ENCODE measurements at regions not wholly inside any gene's neighbourhood (a gene's known extent, or its start where the extent isn't known, plus 50 kb on each side); places are given as distances from the start of the nearest gene placed in this dataset.

- Histone ChIP-seq H3K36me3 (peaks cover 0 to 4% (median 0%) of the 10 kb centered on the region in 4 donors), H3K4me1 (no peaks in the 10 kb centered on the region), H3K4me3 (no peak overlapping the region), H3K27me3 (no peaks in the 10 kb centered on the region), H3K27ac (no peak overlapping the region), H3K9me3 (no peaks in the 10 kb centered on the region)
- intact Hi-C loops (cut with DNase I; ENCODE audit: low total_unique reads), result no loop called here
- peak in 1 of 2 donors; percentile 31 for DNase-seq
- 88 to 94% (median 93%) methylated on average over 2 of the region's 2 CpGs for WGBS, 5 donors
- TF ChIP-seq CTCF (IDR thresholded peaks at IDR 0.05) (no peak), POLR2AphosphoS5 (IDR thresholded peaks at IDR 0.05) (no peak), EP300 (IDR thresholded peaks at IDR 0.05) (no peak), POLR2A (IDR thresholded peaks at IDR 0.05) (no peak)
Measured at GRCh38 chr1:119225831-119226230, 85.4 kb upstream of the WARS2 start.

- WGBS, 5 donors, result 57 to 82% (median 79%) methylated on average over 1 of the region's 1 CpG
- intact Hi-C loops (cut with DNase I; ENCODE audit: low total_unique reads), result no loop called here
- Histone ChIP-seq H3K27me3 (no peaks in the 10 kb centered on the region), H3K9me3 (no peaks in the 10 kb centered on the region), H3K4me3 (no peak overlapping the region), H3K36me3 (peaks cover 0 to 4% (median 0%) of the 10 kb centered on the region in 4 donors), H3K4me1 (no peaks in the 10 kb centered on the region), H3K27ac (no peak overlapping the region)
- DNase-seq, result peak in 1 of 2 donors; percentile 35
- TF ChIP-seq CTCF (IDR thresholded peaks at IDR 0.05) (no peak), POLR2A (IDR thresholded peaks at IDR 0.05) (no peak), POLR2AphosphoS5 (IDR thresholded peaks at IDR 0.05) (no peak), EP300 (IDR thresholded peaks at IDR 0.05) (no peak)
Measured at GRCh38 chr1:119226321-119226720, 85.9 kb upstream of the WARS2 start.

GRCh38 chr1:119226913-119227312 is 86.5 kb upstream of the WARS2 start:
- no peaks in the 10 kb centered on the region for H3K27me3 ChIP-seq
- no peak overlapping the region for H3K27ac ChIP-seq
- H3K36me3 ChIP-seq, result peaks cover 0 to 4% (median 0%) of the 10 kb centered on the region in 4 donors
- 66 to 77% (median 72%) methylated on average over 3 of the region's 3 CpGs for WGBS, 5 donors
- DNase-seq, result peak in 1 of 2 donors; percentile 43
- H3K4me3 ChIP-seq, result no peak overlapping the region
- no peaks in the 10 kb centered on the region for H3K9me3 ChIP-seq
- intact Hi-C loops (cut with DNase I; ENCODE audit: low total_unique reads), result no loop called here
- TF ChIP-seq POLR2AphosphoS5 (IDR thresholded peaks at IDR 0.05), result no peak
- no peak for TF ChIP-seq EP300 (IDR thresholded peaks at IDR 0.05)
- TF ChIP-seq CTCF (IDR thresholded peaks at IDR 0.05), result no peak
- TF ChIP-seq POLR2A (IDR thresholded peaks at IDR 0.05), result no peak
- no peaks in the 10 kb centered on the region for H3K4me1 ChIP-seq

GRCh38 chr1:119227456-119227855 is 87.0 kb upstream of the WARS2 start:
- Histone ChIP-seq H3K4me1 (no peaks in the 10 kb centered on the region), H3K4me3 (no peak overlapping the region), H3K9me3 (no peaks in the 10 kb centered on the region), H3K27me3 (no peaks in the 10 kb centered on the region), H3K36me3 (peaks cover 0 to 4% (median 0%) of the 10 kb centered on the region in 4 donors), H3K27ac (no peak overlapping the region)
- peak in 1 of 2 donors; percentile 28 for DNase-seq
- no peak for TF ChIP-seq POLR2AphosphoS5 (IDR thresholded peaks at IDR 0.05)
- TF ChIP-seq POLR2A (IDR thresholded peaks at IDR 0.05), result no peak
- no peak for TF ChIP-seq CTCF (IDR thresholded peaks at IDR 0.05)
- no peak for TF ChIP-seq EP300 (IDR thresholded peaks at IDR 0.05)
- 55 to 79% (median 68%) methylated on average over 2 of the region's 2 CpGs for WGBS, 5 donors
- intact Hi-C loops (cut with DNase I; ENCODE audit: low total_unique reads), result no loop called here
